Endodermal cell (in vitro differentiated cells): ENCODE measurements at regions not wholly inside any gene's neighbourhood (a gene's known extent, or its start where the extent isn't known, plus 50 kb on each side); places are given as distances from the start of the nearest gene placed in this dataset.

Source experiments
- DNase-seq: peaks from one replicate; pipeline ENCODE4 v3.0.0-alpha.2; 2017
- H3K27ac ChIP-seq: 2 replicates; pipeline ENCODE4 v1.5.1; 2013; ENCODE audit warnings: mild to moderate bottlenecking, low read depth, low read length, moderate library complexity
- H3K27me3 ChIP-seq: 2 replicates; pipeline ENCODE4 v1.6.1; 2013; ENCODE audit warnings: mild to moderate bottlenecking, low read length, moderate library complexity; ENCODE audit not compliant: insufficient read depth, control insufficient read depth, poor library complexity, severe bottlenecking
- H3K36me3 ChIP-seq: 2 replicates; pipeline ENCODE4 v1.7.0; 2013; ENCODE audit warnings: mild to moderate bottlenecking, low read length, moderate library complexity; ENCODE audit not compliant: control insufficient read depth, insufficient read depth
- H3K4me1 ChIP-seq: one replicate; pipeline ENCODE4 v1.7.0; 2013; ENCODE audit warnings: low read length; ENCODE audit not compliant: control insufficient read depth, insufficient read depth
- H3K4me3 ChIP-seq: 2 replicates; pipeline ENCODE4 v1.5.1; 2013; ENCODE audit warnings: mild to moderate bottlenecking, low read length, moderate library complexity
- H3K9ac ChIP-seq: 2 replicates; pipeline ENCODE4 v1.6.1; 2013; ENCODE audit warnings: mild to moderate bottlenecking, low read length, moderate library complexity; ENCODE audit not compliant: poor library complexity, severe bottlenecking; ENCODE audit errors: extremely low read depth
- H3K9me3 ChIP-seq: 2 replicates; pipeline ENCODE4 v1.6.1; 2013; ENCODE audit warnings: mild to moderate bottlenecking, low read length, moderate library complexity; ENCODE audit not compliant: control insufficient read depth
- H3K27ac Mint-ChIP-seq: 2 replicates; pipeline ENCODE4 v1.8.0; 2020; ENCODE audit warnings: mixed read lengths
- H3K27me3 Mint-ChIP-seq: 2 replicates; pipeline ENCODE4 v1.8.0; 2021; ENCODE audit warnings: mild to moderate bottlenecking, mixed read lengths; ENCODE audit not compliant: insufficient read depth
- H3K36me3 Mint-ChIP-seq: 2 replicates; pipeline ENCODE4 v1.8.0; 2020; ENCODE audit warnings: low read depth, mixed read lengths
- H3K4me1 Mint-ChIP-seq: 2 replicates; pipeline ENCODE4 v1.8.0; 2020; ENCODE audit warnings: mixed read lengths
- H3K4me3 Mint-ChIP-seq: 2 replicates; pipeline ENCODE4 v1.8.0; 2020; ENCODE audit warnings: mild to moderate bottlenecking, moderate library complexity, mixed read lengths
- H3K9me3 Mint-ChIP-seq: 2 replicates; pipeline ENCODE4 v1.8.0; 2020; ENCODE audit warnings: mild to moderate bottlenecking, mixed read lengths
- WGBS, 2 experiments: methylation state at CpG; one replicate each; pipeline versions ENCODE4 v1.1.5 to v1.1.7; 2013; ENCODE audit warnings: missing lambda C conversion rate in 2 of 2, mixed read lengths in 1 of 2; ENCODE audit not compliant: insufficient coverage in 1 of 2, insufficient read length in 1 of 2; 5-methylcytosine and 5-hydroxymethylcytosine counted together
- TF ChIP-seq, protein P1 (sequence below): fragments of 200-600 bp; sonication (generic); conservative IDR thresholded peaks from 2 replicates; pipeline ENCODE4 v1.5.0; 2021; ENCODE audit warnings: antibody characterized with exemption, mild to moderate bottlenecking

DNA sequence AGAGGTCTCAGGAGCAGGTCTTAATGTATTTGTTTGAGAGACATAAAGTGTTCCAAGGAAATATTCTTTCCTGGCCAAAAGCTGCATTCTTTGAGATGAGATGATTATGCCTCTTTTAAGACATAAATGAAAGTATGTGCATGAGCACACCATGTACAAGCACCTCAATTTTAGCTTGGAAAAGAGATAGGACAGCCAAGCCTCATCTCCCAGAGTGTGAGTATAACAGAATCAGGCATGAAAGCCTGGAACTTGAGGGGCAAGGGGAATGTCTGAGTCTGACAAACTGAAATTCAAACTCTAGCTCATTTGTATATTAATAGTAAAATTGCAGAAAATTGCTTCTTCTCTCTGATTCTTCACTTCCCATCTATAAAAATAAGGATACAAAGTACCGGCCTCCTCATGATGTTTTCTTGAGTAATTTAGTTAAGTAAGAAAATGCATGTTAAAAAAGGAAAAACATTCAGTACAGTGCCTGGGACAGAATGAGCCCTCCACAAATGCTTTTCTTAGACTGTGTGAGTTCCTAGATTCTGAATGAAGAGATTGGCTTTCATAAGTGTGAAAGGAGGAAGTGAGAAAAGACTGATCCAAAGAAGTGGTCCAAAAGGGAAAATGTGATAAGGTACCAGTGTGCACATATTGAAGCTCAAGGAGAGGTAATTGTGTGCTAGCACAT is 1260.9 kb upstream of the SORCS1 start:
- Mint-ChIP-seq H3K27me3 (no peaks in the 10 kb centered on the region), H3K9me3 (no peaks in the 10 kb centered on the region), H3K4me3 (no peak overlapping the region), H3K36me3 (no peaks in the 10 kb centered on the region), H3K4me1 (peaks cover 1% of the 10 kb centered on the region), H3K27ac (no peak overlapping the region)
- 100% methylated on average over 1 of the region's 1 CpG; no CpG with 5 or more reads in 1 of the 2 experiments for WGBS, 2 experiments
- H3K9me3 ChIP-seq: peaks cover 7% of the 10 kb centered on the region
- no peak overlapping the region for H3K27ac ChIP-seq
- no peak for DNase-seq
- no peak overlapping the region for H3K4me3 ChIP-seq
- TF ChIP-seq, protein P1, sequence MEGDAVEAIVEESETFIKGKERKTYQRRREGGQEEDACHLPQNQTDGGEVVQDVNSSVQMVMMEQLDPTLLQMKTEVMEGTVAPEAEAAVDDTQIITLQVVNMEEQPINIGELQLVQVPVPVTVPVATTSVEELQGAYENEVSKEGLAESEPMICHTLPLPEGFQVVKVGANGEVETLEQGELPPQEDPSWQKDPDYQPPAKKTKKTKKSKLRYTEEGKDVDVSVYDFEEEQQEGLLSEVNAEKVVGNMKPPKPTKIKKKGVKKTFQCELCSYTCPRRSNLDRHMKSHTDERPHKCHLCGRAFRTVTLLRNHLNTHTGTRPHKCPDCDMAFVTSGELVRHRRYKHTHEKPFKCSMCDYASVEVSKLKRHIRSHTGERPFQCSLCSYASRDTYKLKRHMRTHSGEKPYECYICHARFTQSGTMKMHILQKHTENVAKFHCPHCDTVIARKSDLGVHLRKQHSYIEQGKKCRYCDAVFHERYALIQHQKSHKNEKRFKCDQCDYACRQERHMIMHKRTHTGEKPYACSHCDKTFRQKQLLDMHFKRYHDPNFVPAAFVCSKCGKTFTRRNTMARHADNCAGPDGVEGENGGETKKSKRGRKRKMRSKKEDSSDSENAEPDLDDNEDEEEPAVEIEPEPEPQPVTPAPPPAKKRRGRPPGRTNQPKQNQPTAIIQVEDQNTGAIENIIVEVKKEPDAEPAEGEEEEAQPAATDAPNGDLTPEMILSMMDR: no peak
- H3K9ac ChIP-seq: no peak overlapping the region
- H3K27me3 ChIP-seq: no peaks in the 10 kb centered on the region
- no peaks in the 10 kb centered on the region for H3K36me3 ChIP-seq
- no peaks in the 10 kb centered on the region for H3K4me1 ChIP-seq

DNA sequence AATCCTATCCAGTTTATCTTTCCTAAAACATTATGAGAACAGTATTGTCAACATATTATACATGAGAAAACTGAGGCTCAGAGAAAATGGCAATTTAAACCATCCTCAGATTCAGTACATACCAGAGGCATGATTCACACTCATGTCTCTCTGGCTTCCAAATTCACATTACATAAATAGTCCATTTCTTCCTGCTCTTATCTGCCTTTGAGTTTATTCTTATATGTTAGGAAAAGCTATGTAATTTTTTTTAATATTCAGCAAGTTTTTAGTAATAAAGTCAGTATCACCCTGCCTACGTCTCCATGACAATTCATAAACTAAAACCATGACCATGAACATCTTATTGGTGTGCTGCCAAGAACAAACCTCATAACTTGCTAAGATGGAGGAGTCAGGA is 1260.2 kb upstream of the SORCS1 start:
- H3K27me3 Mint-ChIP-seq: no peaks in the 10 kb centered on the region

GRCh38 chr10:108422286-108422685 is 1257.8 kb upstream of the SORCS1 start:
- H3K9me3 ChIP-seq: peaks cover 7% of the 10 kb centered on the region
- DNase-seq: no peak
- no peak overlapping the region for H3K9ac ChIP-seq
- no peaks in the 10 kb centered on the region for H3K4me1 ChIP-seq
- Mint-ChIP-seq H3K9me3 (no peaks in the 10 kb centered on the region), H3K4me1 (no peaks in the 10 kb centered on the region), H3K36me3 (no peaks in the 10 kb centered on the region), H3K4me3 (no peak overlapping the region), H3K27ac (no peak overlapping the region), H3K27me3 (no peaks in the 10 kb centered on the region)
- TF ChIP-seq, protein P1: no peak
- H3K36me3 ChIP-seq: no peaks in the 10 kb centered on the region
- H3K27ac ChIP-seq: no peak overlapping the region
- H3K27me3 ChIP-seq: no peaks in the 10 kb centered on the region
- H3K4me3 ChIP-seq: no peak overlapping the region
- 80 to 81% methylated on average over 2 of the region's 2 CpGs for WGBS, 2 experiments

More for the DNA sequence above, 1260.2 kb upstream of the SORCS1 start:
- Histone ChIP-seq H3K27ac (no peak overlapping the region), H3K4me3 (no peak overlapping the region), H3K36me3 (no peaks in the 10 kb centered on the region), H3K27me3 (no peaks in the 10 kb centered on the region), H3K4me1 (no peaks in the 10 kb centered on the region), H3K9ac (no peak overlapping the region), H3K9me3 (peaks cover 7% of the 10 kb centered on the region)
- WGBS, 2 experiments: 100% methylated on average over 1 of the region's 1 CpG; no CpG with 5 or more reads in 1 of the 2 experiments
- no peaks in the 10 kb centered on the region for H3K36me3 Mint-ChIP-seq
- no peak for DNase-seq
- no peak overlapping the region for H3K4me3 Mint-ChIP-seq
- H3K27ac Mint-ChIP-seq: no peak overlapping the region
- H3K9me3 Mint-ChIP-seq: no peaks in the 10 kb centered on the region
- no peaks in the 10 kb centered on the region for H3K4me1 Mint-ChIP-seq
- TF ChIP-seq, protein P1: no peak
